ENCODE measurements at regions not wholly inside any gene's neighbourhood (a gene's known extent, or its start where the extent isn't known, plus 50 kb on each side); places are given as distances from the start of the nearest gene placed in this dataset.

DNA sequence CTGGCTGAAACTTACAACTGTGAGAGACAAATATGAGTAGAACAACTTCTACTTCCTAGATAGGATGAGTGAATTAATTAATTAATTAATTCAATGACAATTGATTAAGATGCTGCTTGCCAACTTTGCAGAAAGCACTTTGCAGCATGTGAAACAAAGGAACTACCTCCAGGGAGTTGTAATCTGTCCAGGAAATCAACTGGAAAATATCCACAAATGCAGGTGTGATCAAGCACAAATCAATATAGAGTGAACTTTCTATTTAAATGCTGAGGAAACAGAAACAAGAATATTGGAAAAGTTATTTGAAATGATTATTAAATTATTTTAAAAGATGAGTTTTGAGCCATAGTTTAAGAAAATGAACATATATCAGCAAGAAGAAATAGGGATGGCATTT is 163.9 kb upstream of the ARID2 start:
- TF ChIP-seq, protein P1, sequence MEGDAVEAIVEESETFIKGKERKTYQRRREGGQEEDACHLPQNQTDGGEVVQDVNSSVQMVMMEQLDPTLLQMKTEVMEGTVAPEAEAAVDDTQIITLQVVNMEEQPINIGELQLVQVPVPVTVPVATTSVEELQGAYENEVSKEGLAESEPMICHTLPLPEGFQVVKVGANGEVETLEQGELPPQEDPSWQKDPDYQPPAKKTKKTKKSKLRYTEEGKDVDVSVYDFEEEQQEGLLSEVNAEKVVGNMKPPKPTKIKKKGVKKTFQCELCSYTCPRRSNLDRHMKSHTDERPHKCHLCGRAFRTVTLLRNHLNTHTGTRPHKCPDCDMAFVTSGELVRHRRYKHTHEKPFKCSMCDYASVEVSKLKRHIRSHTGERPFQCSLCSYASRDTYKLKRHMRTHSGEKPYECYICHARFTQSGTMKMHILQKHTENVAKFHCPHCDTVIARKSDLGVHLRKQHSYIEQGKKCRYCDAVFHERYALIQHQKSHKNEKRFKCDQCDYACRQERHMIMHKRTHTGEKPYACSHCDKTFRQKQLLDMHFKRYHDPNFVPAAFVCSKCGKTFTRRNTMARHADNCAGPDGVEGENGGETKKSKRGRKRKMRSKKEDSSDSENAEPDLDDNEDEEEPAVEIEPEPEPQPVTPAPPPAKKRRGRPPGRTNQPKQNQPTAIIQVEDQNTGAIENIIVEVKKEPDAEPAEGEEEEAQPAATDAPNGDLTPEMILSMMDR (IDR thresholded peaks at IDR 0.05; ENCODE audit: insufficient read depth, missing control alignments) = no peak
- DNase-seq (ENCODE audit: insufficient read length, low spot score) = no peak
- FAIRE-seq = no peak

DNA sequence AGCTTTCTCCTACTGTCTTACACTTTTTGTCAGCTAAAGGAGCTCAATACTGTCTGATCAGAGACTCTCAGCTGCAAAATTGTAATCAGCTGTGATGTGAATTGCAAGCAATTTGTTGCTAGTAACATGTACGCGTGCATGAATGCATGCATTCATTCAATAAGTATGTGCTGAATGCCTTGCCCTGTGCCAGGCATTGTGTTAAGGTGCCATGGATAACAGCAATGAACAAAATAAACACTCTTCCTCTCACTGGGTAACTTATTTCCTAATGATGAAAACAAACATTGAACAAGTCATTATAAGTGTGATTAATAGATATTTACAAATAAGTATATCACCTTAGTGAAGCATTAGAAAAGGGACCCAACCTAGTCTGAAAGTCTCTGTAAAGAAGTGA is 163.2 kb upstream of the ARID2 start:
- no peak for FAIRE-seq
- no peak for DNase-seq (ENCODE audit: insufficient read length, low spot score)
- TF ChIP-seq, protein P1 (IDR thresholded peaks at IDR 0.05; ENCODE audit: insufficient read depth, missing control alignments) = no peak

DNA sequence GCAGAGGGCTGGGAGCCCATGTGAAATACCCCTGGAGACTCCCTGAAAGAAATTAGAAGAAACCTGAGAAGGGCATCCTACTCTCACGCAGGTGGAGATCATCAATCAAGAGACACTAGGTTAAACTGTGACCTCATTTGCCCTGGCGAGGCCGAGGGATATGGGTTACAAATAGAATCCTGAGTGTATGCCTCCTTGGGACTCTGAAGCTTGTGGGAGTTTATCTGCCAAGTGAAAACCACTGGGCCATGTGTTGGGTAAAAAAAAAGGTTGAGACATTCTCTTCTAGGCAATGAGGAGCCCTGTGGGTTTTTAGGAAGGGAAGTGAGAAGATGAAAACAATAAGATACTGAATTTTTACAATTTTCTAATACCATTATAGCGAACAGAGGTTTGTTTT is 160.7 kb upstream of the ARID2 start:
- TF ChIP-seq, protein P1 (IDR thresholded peaks at IDR 0.05; ENCODE audit: insufficient read depth, missing control alignments) = no peak
- no peak for DNase-seq (ENCODE audit: insufficient read length, low spot score)
- FAIRE-seq = no peak

DNA sequence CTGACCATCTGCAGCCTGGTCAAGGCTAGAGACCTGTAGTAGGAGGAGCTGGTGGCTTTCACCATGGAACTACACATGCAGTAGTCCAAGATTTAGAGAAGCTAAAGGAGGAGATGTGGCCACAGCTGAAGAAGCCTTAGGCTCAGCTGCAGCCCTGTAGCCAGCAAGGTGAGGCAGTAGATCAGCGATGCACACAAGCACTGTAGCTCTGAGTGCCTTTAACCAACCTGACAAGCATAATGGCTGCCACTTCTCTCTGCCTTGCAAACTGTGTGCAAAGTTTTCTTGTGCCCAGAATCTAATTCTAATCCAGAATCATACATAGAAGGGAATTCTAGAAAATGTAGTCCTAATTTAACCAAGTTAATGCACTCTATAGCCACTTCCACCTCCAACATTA is 159.0 kb upstream of the ARID2 start:
- TF ChIP-seq, protein P1 (IDR thresholded peaks at IDR 0.05; ENCODE audit: insufficient read depth, missing control alignments) = no peak
- FAIRE-seq = no peak

DNA sequence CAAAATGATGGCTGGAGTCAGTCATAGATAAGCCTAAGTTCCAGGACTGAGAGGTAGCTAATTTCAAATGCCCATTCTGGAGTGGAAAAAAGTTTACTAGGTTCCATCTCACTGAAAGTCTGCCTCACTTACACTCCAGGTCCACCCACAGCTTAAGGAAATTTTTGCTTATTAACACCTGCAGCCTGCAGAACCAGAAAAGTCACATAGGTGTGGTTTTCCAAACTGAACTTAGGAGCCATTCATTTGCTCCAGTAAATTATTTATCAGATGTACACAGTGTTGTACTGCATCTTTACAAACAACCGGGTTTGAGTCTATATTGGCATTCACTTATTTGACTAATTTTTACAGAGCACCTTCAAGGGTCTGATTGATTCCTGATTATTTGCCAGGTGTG is 157.4 kb upstream of the ARID2 start:
- no peak for FAIRE-seq
- DNase-seq (ENCODE audit: insufficient read length, low spot score) = no peak
- TF ChIP-seq, protein P1 (IDR thresholded peaks at IDR 0.05; ENCODE audit: insufficient read depth, missing control alignments) = no peak

More for the DNA sequence above, 159.0 kb upstream of the ARID2 start:
- no peak for DNase-seq (ENCODE audit: insufficient read length, low spot score)

DNA sequence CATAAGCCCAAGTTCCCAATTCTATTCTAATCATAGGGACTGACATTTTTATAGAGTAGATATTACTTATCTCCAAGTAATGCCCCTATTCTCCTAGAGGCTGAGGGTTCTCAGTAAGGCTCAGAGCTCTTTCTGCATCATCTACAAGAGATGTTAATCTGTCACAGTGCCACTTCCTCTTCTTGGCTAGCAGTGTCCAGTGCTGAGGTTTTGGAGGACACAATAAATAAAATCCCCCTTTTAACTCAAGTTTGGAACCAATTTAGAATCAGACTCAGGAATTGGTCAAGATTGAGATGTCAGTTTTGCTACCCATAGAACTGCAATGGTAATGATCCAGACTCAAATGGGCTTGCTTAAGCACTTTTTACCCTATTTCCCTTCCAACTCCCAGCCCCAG is 154.1 kb upstream of the ARID2 start:
- FAIRE-seq (no peak), DNase-seq (ENCODE audit: insufficient read length, low spot score) (no peak)
- TF ChIP-seq, protein P1 (IDR thresholded peaks at IDR 0.05; ENCODE audit: insufficient read depth, missing control alignments) = no peak

DNA sequence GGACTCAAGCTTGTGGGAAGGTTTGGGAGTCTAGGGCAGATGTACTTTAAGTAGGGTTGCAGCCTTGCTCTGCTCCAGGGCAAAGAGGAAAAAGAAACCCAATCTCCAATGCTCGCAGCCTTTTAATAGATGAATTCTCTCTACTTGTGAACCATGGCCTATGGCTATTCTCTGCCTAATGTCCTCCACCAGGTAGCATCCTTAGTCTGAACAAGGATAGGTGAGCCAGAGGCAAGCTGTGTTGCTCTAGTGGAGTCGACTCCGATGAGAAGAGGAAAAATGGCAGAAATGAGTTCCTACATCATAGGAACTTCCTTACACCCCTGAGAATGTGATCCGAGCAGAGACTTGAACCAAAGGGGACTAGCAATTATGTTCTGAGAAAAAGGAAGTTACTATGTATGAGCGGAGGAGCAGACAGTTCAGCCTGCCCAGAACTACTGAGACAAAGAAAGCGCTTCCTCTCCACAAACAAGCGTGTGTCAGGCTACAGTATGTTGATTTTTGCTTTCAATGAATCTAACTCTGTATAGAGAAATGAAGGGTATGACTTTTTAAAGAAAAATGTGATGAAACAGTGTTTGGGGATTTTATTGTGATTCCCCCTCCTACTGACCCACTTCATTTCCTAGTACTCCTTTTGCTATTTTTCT is 153.6 kb upstream of the ARID2 start:
- FAIRE-seq (no peak), DNase-seq (ENCODE audit: insufficient read length, low spot score) (no peak)
- TF ChIP-seq, protein P1 (IDR thresholded peaks at IDR 0.05; ENCODE audit: insufficient read depth, missing control alignments) = no peak

Measured in D721Med (cell line).